C4-2B (cell line): ENCODE measurements at regions not wholly inside any gene's neighbourhood (a gene's known extent, or its start where the extent isn't known, plus 50 kb on each side); places are given as distances from the start of the nearest gene placed in this dataset.

ENCODE experiments used
- ZFX ChIP-seq: fragments of 450-650 bp; IDR thresholded peaks from 2 replicates; pipeline ENCODE4 v1.6.1; 2017
- TF ChIP-seq, protein P1 (sequence below): fragments of 450-650 bp; conservative IDR thresholded peaks from 2 replicates; pipeline ENCODE4 v1.5.1; 2017; ENCODE audit warnings: mild to moderate bottlenecking

- TF ChIP-seq, protein P1, sequence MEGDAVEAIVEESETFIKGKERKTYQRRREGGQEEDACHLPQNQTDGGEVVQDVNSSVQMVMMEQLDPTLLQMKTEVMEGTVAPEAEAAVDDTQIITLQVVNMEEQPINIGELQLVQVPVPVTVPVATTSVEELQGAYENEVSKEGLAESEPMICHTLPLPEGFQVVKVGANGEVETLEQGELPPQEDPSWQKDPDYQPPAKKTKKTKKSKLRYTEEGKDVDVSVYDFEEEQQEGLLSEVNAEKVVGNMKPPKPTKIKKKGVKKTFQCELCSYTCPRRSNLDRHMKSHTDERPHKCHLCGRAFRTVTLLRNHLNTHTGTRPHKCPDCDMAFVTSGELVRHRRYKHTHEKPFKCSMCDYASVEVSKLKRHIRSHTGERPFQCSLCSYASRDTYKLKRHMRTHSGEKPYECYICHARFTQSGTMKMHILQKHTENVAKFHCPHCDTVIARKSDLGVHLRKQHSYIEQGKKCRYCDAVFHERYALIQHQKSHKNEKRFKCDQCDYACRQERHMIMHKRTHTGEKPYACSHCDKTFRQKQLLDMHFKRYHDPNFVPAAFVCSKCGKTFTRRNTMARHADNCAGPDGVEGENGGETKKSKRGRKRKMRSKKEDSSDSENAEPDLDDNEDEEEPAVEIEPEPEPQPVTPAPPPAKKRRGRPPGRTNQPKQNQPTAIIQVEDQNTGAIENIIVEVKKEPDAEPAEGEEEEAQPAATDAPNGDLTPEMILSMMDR, result no peak
- no peak for TF ChIP-seq ZFX
Observed at GRCh38 chr1:81452693-81453366, 347.9 kb upstream of the ADGRL2 start.
